Nephron (organoid): ENCODE measurements at regions not wholly inside any gene's neighbourhood (a gene's known extent, or its start where the extent isn't known, plus 50 kb on each side); places are given as distances from the start of the nearest gene placed in this dataset.

Experiments
- H3K27ac Mint-ChIP-seq, 3 experiments: 2 replicates each; pipeline ENCODE4 v1.8.0; 2020; ENCODE audit warnings: mixed read lengths in 3 of 3, mild to moderate bottlenecking in 2 of 3, moderate library complexity in 1 of 3
- H3K27me3 Mint-ChIP-seq: 2 replicates; pipeline ENCODE4 v1.8.0; 2021; ENCODE audit warnings: low read depth, mild to moderate bottlenecking, moderate library complexity, mixed read lengths
- H3K36me3 Mint-ChIP-seq: 2 replicates; pipeline ENCODE4 v1.8.0; 2020; ENCODE audit warnings: low read depth, mixed read lengths
- H3K4me1 Mint-ChIP-seq: 2 replicates; pipeline ENCODE4 v1.8.0; 2020; ENCODE audit warnings: mixed read lengths
- H3K4me3 Mint-ChIP-seq, 3 experiments: 2 replicates each; pipeline ENCODE4 v1.8.0; 2020; ENCODE audit warnings: mild to moderate bottlenecking in 3 of 3, mixed read lengths in 3 of 3, moderate library complexity in 2 of 3
- H3K9me3 Mint-ChIP-seq: 2 replicates; pipeline ENCODE4 v1.8.0; 2020; ENCODE audit warnings: mixed read lengths
- CTCF ChIP-seq, 3 experiments: fragments of 200-600 bp; sonication (generic); IDR thresholded peaks; one replicate each; pipeline ENCODE4 v1.5.0; 2021; ENCODE audit warnings: antibody characterized with exemption in 3 of 3; ENCODE audit not compliant: unreplicated experiment in 3 of 3

GRCh38 chr22:27207907-27208306, 550.5 kb downstream of the MIAT start:
- Mint-ChIP-seq H3K4me1 (peaks cover 70% of the 10 kb centered on the region), H3K27me3 (peaks cover 24% of the 10 kb centered on the region), H3K27ac (peak overlapping the region in 2 of 3 experiments; percentile 2 to 51), H3K36me3 (no peaks in the 10 kb centered on the region), H3K9me3 (peaks cover 3% of the 10 kb centered on the region), H3K4me3 (no peak overlapping the region)
- no peak for TF ChIP-seq CTCF (IDR thresholded peaks at IDR 0.05; ENCODE audit: unreplicated experiment in 3 of 3)

- TF ChIP-seq CTCF (IDR thresholded peaks at IDR 0.05; ENCODE audit: unreplicated experiment in 3 of 3): no peak
Observed at GRCh38 chr22:27210111-27210730, 552.8 kb downstream of the MIAT start.

GRCh38 chr22:27212102-27212501, 554.7 kb downstream of the MIAT start:
- Mint-ChIP-seq H3K9me3 (peaks cover 3% of the 10 kb centered on the region), H3K27ac (peak overlapping the region; percentile 86 to 90 (median 88)), H3K27me3 (peaks cover 22% of the 10 kb centered on the region), H3K4me3 (no peak overlapping the region), H3K36me3 (no peaks in the 10 kb centered on the region), H3K4me1 (peaks cover 68% of the 10 kb centered on the region)
- no peak for TF ChIP-seq CTCF (IDR thresholded peaks at IDR 0.05; ENCODE audit: unreplicated experiment in 3 of 3)

More at GRCh38 chr22:27210111-27210730, 552.8 kb downstream of the MIAT start:
- no peak overlapping the region for H3K4me3 Mint-ChIP-seq
- H3K9me3 Mint-ChIP-seq: peaks cover 3% of the 10 kb centered on the region
- peaks cover 24% of the 10 kb centered on the region for H3K27me3 Mint-ChIP-seq
- peak overlapping the region; percentile 67 to 85 (median 82) for H3K27ac Mint-ChIP-seq
- H3K36me3 Mint-ChIP-seq: no peaks in the 10 kb centered on the region
- peaks cover 73% of the 10 kb centered on the region for H3K4me1 Mint-ChIP-seq

- Mint-ChIP-seq H3K4me3 (peak overlapping the region in 1 of 3 experiments; percentile 5), H3K36me3 (no peaks in the 10 kb centered on the region), H3K9me3 (peaks cover 3% of the 10 kb centered on the region), H3K27me3 (peaks cover 21% of the 10 kb centered on the region), H3K4me1 (peaks cover 70% of the 10 kb centered on the region), H3K27ac (peak overlapping the region; percentile 86 to 90 (median 88))
- no peak for TF ChIP-seq CTCF (IDR thresholded peaks at IDR 0.05; ENCODE audit: unreplicated experiment in 3 of 3)
Observed at GRCh38 chr22:27212617-27213177, 555.3 kb downstream of the MIAT start.

- no peak for TF ChIP-seq CTCF (IDR thresholded peaks at IDR 0.05; ENCODE audit: unreplicated experiment in 3 of 3)
- Mint-ChIP-seq H3K9me3 (peaks cover 3% of the 10 kb centered on the region), H3K4me3 (peak overlapping the region in 1 of 3 experiments; percentile 19), H3K27me3 (peaks cover 19% of the 10 kb centered on the region), H3K27ac (peak overlapping the region; percentile 60 to 90 (median 86)), H3K4me1 (peaks cover 69% of the 10 kb centered on the region), H3K36me3 (no peaks in the 10 kb centered on the region)
Observed at GRCh38 chr22:27213294-27213693, 555.9 kb downstream of the MIAT start.
